GM19239 (cell line): ENCODE measurements at regions not wholly inside any gene's neighbourhood (a gene's known extent, or its start where the extent isn't known, plus 50 kb on each side); places are given as distances from the start of the nearest gene placed in this dataset.
"Not testable (repeated sequence)": the region's sequence is repeated elsewhere in the genome, so short reads cannot be mapped to it uniquely, and the experiment has no call there.

ENCODE experiments used
- DNase-seq: peaks from one replicate; pipeline ENCODE4 v3.0.0; 2011; ENCODE audit warnings: low spot score; ENCODE audit not compliant: insufficient read length
- FAIRE-seq: peaks from 2 replicates; lab custom pipeline; 2011; peaks lifted over from hg19 to GRCh38; lab: Jason Lieb, UNC

GRCh38 chr3:105974381-105974780 lies 105.6 kb upstream of the CBLB start:
- no peak for DNase-seq
- no peak for FAIRE-seq

GRCh38 chr3:105976196-105976595 lies 107.4 kb upstream of the CBLB start:
- FAIRE-seq (no peak), DNase-seq (no peak)

DNA sequence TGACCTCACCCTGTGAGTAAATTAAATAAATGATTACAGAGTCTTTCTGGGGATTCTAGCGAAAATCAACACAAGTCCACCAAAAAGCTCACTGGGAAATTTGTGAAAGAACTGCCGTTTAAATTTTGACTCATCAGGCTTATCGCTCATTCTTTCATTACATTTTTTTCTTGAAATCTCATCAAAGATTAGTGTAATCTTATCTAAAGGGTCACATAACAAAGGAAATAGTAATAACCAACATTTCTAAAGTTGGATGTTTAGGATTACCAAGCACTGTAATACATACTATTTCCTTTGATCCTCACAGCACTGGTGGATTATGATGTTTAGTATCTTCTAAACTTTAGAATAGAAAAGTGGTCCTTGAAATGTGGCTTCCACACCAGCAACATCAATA lies 111.1 kb upstream of the CBLB start:
- DNase-seq, result no peak
- no peak for FAIRE-seq

- FAIRE-seq (no peak), DNase-seq (no peak)
These were observed 113.4 kb upstream of the CBLB start for GRCh38 chr3:105982207-105982606.

DNA sequence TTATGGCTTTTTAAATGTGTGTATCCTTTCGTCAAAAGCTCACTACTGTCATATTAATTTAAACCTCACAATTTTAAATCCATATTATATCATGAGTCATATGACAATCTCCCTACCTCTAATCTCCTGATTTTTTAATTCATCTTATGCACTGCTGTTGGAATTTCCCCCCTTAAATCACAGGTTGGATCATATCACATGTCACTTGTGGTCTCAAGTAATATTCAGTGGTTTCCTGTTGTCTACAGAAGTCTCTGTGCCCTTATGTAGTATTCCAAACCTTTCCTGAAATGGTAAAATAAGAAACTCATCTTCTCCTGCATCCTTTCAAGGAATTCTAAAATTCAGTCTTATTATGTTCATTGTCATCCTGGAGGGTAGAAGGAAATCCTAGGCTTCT lies 116.0 kb upstream of the CBLB start:
- FAIRE-seq (no peak), DNase-seq (no peak)

DNA sequence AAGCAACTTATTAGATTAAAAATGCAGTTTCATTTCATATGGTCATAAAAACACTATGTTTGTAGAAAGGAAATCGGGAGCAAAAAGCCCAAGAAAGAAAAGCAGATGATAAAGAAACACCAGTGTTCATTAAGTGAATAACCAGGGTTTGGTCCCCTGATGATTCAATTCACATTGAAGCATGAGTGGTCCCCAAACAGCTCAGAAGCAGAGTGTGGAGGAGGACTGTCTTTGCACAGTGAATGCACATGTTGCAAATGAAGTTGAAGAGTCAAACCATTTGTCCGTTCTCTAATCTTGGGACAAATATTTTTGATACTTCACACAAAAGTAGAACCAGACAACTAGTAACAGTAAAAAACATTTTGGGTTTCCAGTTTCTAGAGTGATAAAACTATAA lies 117.5 kb upstream of the CBLB start:
- DNase-seq, FAIRE-seq: not testable (repeated sequence)

DNA sequence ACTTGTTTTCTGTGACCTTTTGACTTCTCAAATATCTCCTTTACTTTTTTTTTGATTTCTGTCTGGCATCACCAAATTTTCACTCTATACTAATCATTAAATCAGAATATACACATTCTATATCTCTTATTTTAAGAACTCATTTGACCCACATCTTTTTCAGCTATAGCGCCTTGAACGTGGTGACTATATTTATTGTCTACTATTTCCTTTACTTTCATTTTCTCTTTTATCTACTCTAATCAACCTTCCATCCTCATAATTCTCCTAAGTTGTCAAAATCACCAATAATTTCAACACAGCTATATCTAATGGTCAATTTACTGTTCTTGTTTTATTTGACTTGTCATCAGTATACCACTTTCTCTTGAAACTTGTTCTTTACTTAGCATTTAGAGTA lies 119.0 kb upstream of the CBLB start:
- FAIRE-seq, result no peak
- DNase-seq, result no peak

DNA sequence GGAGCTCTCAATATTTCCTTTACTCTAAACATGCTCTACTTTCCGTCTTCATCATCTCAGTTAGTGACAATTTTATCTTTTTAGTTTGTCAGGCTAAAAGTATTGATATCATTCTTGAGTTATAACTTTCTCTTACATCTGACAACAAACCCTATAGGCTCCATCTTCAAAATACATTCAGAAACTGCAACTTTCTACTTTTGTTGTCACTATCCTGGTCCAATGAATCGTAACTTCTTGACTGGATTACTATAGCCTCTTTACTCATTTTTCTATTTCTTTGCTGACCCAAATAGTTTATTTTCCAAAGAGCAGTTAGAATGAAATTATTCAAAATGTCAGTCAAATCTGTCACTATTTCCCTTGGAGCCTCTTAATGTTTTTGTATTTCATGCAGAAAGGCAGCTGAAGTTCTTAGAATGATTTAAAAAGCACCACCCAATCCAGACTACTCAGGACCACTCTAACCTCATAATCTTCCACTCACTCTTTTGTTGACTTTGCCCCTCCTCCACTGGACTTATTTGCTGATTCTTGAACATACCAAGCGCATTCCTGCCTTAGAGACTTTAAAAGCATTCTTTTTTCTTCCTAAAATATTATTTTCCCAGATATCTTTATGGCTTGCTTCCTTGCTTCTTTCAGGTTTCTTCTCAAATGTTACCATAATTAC lies 119.9 kb upstream of the CBLB start:
- no peak for DNase-seq
- no peak for FAIRE-seq

GRCh38 chr3:105996781-105997180 lies 128.0 kb upstream of the CBLB start:
- FAIRE-seq (peak; percentile 23), DNase-seq (no peak)

DNA sequence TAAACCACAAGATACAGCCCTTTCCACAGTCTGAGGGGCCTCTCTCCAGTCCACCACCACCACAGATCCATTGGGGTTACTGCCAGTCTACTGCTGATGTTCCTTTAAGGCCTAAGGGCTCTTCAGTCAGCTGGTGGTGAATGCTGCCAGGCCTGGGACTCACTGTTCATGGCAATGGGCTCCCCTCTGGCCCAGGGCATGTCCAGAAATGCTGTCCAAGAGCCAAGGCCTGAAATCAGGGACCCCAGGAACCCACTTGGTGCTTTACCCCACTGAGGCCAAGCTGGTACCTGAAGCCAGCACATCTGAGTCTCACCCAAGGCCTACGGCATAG lies 128.6 kb upstream of the CBLB start:
- DNase-seq (no peak), FAIRE-seq (no peak)

- FAIRE-seq (no peak), DNase-seq (no peak)
These were observed 129.2 kb upstream of the CBLB start for GRCh38 chr3:105997800-105998526.

GRCh38 chr3:105999856-106000255 lies 131.0 kb upstream of the CBLB start:
- FAIRE-seq, result no peak
- no peak for DNase-seq

DNA sequence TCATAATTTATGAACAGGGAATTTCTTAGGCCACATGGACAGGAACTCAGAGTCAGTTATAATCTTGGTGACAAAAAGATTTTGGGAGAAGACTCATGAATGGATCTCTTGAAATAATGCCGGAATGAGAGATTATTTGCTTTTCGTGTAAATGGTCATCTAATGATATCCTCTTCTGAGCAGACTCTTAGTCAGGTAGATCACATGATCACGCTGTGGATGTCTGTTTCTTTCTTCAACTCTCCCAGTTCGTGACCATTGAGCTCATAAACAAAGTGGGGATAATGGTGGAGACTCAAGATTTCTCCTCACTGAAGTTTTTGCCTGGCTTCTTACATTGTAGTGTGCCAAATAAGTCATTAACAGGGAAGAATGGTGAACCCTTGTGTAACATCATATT lies 133.1 kb upstream of the CBLB start:
- FAIRE-seq (no peak), DNase-seq (no peak)

DNA sequence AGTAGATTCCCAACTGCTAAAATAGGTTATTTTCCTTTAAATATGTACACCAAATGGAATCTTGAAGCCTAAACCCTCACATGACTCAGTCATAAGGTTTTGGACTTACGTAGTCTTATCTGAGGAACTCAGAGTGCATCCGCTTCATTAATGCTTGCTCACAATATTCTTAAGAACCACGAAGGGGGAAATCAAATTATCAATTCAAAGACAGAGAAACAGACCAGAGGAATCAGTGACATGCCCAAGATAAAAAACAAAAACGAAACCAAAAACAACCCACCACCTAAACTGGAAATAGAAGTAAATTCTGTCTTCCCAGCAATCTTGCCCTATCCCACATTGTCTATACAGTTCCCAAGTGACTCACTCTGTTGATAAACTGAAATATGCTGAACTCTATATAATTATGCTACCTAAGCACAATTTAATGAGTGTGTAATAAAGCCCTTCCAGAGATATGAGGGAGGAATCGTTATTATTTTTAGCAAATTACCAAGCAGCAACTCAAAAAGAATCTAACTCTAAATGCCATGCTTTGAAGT lies 135.4 kb upstream of the CBLB start:
- DNase-seq (no peak), FAIRE-seq (peak; percentile 66)

GRCh38 chr3:106004826-106005225 lies 136.0 kb upstream of the CBLB start:
- FAIRE-seq (no peak), DNase-seq (no peak)

GRCh38 chr3:106006001-106006400 lies 137.2 kb upstream of the CBLB start:
- FAIRE-seq (no peak), DNase-seq (no peak)

GRCh38 chr3:106006571-106006970 lies 137.8 kb upstream of the CBLB start:
- DNase-seq, result no peak
- no peak for FAIRE-seq

DNA sequence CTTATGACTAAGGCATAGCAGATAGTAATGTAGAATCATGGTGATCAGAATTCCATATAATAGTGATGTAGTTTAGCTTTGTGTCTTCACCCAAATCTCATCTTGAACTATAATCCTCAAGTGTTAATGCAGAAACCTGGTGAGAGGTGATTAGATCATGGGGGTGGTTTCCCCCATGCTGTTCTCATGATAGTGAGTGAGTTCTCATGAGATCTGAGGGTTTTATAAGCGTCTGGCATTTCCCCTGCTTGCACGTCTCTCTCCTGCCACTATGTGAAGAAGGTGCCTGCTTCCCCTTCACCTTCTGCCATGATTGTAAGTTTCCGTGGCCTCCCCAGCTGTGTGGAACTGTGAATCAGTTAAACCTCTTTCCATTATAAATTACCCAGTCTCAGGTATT lies 138.7 kb upstream of the CBLB start:
- no peak for DNase-seq
- no peak for FAIRE-seq

GRCh38 chr3:106008766-106009165 lies 140.0 kb upstream of the CBLB start:
- no peak for DNase-seq

GRCh38 chr3:106010829-106011228 lies 142.0 kb upstream of the CBLB start:
- FAIRE-seq (no peak), DNase-seq (no peak)

More at GRCh38 chr3:106008766-106009165, 140.0 kb upstream of the CBLB start:
- no peak for FAIRE-seq

- DNase-seq (no peak), FAIRE-seq (no peak)
These were observed 145.2 kb upstream of the CBLB start for GRCh38 chr3:106013971-106014370.

DNA sequence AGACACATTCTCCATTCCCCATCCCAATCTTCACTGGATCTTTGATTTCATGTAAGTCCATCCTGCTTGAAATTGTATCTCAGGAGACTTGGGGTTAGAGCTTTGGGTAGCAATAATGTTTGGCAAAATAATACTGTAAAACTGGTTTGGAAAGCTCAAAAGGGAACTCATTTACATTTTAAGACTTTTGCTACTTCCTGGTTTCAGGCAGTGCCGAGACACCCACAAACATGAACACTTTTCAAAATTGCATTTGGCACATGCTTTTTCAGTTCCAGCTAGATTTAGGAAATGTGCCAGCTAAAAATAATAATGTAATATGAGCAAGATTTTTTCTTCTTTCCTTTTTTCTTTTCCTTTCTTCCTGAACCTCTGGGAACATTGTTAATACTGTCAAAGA lies 145.7 kb upstream of the CBLB start:
- DNase-seq (no peak), FAIRE-seq (peak; percentile 8)
